HG02571 (cell line): ENCODE measurements at regions not wholly inside any gene's neighbourhood (a gene's known extent, or its start where the extent isn't known, plus 50 kb on each side); places are given as distances from the start of the nearest gene placed in this dataset.
"Not testable (repeated sequence)": the region's sequence is repeated elsewhere in the genome, so short reads cannot be mapped to it uniquely, and the experiment has no call there.

Experiments used
- ATAC-seq: cut with Tn5 transposase; IDR thresholded peaks from one replicate; pipeline ENCODE4 v1.9.1; 2021; ENCODE audit warnings: mild to moderate bottlenecking, moderate library complexity; ENCODE audit not compliant: unreplicated experiment

DNA sequence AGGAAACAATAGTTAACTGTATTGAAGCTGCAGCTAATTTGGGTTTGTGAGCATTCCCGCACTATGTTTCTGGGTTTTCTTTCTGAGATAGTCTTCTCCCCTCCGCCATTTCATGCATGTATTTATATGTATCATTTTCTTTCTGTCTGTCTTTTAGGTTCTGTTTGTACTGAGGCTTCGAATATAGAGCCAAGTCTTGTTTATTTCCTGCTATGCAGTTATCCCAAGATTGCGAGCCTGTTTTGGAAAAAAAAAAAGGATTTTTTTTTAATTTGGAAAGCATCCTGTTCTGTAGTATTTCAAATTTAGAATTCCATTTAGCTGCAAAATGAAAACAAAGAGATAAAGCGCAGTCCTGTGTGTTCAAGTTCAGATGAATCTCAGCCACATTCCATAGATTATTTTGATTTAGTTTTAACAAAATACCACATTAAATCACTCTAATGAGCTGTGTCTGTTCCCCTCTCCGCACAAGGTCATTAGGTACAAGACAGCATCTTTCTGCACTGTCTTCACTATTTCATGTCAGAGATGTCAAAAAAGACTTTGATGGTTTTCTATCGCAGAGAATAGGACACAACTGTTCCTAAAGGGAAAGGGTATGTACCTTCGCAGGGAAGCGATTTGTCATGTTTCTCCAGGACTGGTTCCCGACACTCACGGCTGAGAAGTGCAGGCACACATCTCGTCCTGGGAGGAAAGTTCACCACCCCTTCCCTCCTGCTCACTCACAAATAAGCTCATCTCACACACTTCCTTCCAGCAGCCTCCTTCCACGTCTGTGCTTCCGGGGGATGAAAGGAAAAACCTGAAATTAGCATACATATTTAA lies 443.4 kb downstream of the ZNF516 start:
- no peak for ATAC-seq

DNA sequence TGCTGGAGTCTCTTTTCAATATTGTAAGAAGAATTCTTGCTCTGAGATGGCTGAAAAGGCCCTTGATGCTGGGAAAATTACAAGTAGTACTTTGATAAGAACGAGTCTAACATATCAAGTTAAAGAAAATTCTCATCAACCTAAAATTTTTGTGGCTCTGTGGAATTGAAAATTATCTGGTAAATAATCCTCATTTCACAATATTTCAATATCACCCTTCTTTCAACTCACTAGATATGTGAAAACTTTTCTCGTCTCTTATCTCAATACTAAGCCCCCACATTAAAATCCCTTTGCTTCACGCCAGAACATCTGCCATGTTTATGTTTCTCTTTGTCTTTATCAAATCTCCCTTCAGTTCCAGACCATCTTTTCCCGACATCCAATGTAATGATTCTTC lies 448.8 kb downstream of the ZNF516 start:
- no peak for ATAC-seq

DNA sequence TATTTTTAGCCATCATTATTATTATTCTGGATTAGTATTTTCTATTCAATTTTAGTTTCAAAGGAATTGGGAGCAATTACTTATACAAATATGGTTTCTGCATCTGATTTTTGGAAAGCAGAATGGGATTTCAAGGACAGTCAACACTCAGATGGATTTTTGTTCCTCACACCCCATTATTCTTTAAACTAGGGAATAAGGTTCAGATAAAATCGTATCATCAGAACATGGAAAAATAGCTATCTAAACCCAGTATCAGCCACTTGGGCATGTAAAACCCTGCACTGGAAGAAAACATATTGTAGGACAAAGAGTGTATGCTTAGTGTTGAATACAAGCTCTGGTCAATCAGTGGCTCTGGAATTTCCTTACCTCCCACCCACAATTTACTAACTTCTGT lies 452.5 kb downstream of the ZNF516 start:
- no peak for ATAC-seq

DNA sequence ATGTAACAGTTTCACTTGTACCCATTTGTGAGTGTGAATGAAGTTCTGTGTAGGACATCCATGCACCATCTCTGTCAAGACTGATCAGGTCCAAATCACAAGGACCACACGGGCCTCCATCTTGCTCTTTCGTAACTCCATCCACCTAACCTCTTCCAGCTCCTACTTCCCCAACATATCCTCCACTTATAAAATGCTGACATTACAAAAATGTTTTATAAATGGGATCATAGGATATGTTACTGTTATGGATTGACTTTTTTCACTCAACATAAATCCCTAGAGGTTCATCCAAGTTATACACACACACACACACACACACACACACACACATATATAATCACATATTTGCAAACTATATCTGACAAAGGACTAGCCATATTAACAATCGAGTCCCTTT lies 476.8 kb downstream of the ZNF516 start:
- ATAC-seq: no peak

DNA sequence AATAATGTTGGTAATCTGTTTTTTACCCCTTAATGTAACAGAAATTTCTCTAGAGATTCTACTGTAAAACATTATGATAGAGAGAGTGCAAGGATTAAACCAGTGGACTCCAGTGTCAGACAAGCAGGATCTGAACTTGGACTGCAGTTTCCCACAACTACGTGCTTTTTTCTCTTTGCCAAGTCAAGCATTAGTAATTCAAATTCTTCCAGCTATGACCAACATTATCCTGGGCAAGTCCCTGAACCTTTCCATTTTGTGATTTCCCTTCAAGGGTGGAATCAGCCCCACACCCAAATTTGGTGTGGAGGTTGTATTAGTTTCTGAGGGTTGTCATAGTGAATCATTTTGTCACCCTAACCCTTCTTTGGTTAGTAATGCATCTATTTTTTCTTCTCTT lies 482.0 kb downstream of the ZNF516 start:
- no peak for ATAC-seq

DNA sequence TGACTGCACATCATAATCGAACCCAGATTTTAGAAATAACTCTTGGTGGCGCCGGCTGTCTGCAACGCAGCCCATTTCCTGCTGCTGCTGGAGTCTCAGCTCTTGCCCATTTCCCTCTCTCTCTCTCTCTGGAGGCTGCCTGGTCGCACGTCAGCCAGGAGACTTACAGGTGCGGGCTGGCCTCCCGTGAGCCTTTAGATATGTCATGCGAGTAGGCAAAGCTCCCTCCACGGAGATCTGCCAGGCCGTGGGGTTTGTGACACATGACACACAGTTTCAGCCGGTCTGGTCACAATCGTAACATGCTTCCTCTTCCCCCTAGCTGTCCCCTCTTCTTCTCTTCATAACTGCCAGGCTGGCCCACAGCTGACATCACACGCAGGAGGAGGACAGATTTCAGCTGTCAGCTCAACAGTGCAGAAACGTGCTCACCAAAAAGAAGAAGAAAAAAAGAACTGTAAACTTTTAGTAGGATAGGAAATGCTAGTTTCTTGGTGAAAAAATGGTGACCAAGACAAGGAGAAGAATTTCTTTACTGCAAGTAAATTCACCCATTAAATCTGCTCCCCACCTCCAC lies 489.3 kb downstream of the ZNF516 start:
- no peak for ATAC-seq

DNA sequence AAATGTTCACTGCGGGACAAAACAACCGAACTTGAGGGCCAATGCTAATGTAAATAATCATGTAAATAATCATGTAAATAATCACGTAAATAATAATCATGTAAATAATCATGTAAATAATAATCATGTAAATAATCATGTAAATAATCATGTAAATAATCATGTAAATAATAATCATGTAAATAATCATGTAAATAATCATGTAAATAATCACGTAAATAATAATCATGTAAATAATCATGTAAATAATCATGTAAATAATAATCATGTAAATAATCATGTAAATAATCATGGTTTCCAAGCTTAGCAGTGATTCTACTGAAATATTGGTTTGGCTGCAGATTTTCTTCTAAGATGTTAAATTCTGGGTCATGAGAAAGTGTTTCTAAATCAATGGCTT lies 507.1 kb downstream of the ZNF516 start:
- ATAC-seq: not testable (repeated sequence)

DNA sequence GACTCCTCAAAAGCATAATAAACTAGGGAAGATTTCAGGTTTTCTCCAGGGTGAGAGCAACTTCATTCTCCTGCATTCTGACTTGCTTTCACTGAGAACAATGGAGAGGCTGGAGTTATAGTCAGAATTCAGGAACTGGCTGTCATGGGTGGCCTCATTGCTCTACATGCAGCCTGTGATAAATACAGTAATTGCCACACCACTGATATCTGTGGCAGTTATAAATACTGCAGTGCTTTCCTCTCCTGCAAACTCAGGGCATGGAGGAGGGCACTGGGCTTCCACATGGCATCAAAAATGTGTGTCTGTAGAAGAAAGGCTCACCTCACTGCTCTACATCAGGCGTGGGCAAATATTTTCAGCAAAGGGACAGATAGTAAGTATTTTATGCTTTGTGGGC lies 510.2 kb downstream of the ZNF516 start:
- ATAC-seq: no peak

DNA sequence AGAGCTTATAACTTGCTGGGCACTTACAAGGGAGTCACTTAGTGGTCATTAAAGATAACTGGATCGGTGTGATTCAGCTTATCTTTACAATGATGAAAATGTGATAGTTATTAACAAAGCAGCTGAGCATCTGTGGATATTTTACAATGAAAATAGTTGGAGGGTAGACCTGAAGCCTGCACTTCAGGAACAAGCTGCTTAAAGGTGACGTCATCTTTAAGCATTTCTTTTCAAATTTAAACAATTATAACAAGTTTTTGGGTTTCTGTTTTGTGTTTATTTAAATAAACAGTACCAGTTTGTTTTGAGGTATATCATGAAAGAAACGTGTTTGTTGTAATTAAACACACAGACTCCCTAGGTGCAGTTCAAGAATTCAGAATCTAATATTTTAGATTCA lies 513.9 kb downstream of the ZNF516 start:
- ATAC-seq: no peak

DNA sequence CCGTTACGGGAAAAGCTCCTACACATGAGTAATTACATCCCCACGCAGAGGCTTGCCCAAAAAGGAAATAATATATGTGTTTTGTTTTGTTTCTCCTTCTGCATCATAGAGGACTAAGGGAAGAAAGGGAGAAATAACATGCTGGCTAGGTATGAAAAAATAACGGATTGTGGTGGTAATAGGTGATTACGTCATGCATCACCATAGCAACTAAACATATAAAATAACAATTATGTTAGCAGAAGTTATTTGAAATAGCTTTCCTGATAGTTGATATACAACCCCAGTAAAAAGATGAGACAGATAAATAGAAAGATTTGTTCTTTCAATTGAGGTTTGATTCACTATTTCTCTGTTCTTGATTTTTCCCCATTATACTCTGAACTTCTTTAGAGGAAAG lies 518.0 kb downstream of the ZNF516 start:
- no peak for ATAC-seq

DNA sequence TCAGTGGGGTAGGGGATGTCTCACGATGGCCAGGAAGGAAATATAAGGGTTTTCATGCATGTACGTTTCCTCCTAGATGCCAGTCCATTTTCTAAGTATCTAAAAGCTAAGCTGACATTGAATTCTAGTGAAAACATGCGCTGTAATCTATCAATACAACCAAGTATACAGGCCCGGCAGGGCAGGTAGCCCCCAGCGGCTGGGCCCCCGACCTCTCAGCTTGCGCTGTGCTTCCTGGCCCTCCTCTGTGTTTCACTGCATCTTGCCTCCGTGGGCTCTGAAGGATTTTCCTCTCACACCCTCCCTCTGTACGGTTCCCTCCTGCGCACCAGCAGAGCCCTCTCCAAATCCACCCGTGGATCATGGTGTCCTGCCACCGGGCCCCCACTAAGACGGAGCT lies 524.8 kb downstream of the ZNF516 start:
- ATAC-seq: no peak

DNA sequence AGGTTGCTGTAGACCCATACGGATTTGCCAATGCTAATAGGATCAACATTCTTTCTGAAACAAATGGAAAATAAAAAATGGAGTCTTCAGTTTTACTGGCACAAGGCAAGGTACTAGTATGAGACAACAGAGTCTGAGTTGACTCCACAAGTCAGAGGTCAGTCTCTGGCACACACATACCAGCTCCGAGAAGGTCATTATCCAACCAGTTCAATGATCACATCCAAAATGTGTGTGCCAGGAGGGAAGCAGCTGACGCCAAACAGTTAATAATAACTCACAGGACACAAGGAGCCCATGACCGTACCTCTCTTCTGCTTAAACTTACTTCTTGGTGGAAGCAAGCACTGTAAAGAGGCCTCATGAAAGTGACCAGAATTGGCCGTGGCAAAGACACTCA lies 528.6 kb downstream of the ZNF516 start:
- ATAC-seq: no peak

DNA sequence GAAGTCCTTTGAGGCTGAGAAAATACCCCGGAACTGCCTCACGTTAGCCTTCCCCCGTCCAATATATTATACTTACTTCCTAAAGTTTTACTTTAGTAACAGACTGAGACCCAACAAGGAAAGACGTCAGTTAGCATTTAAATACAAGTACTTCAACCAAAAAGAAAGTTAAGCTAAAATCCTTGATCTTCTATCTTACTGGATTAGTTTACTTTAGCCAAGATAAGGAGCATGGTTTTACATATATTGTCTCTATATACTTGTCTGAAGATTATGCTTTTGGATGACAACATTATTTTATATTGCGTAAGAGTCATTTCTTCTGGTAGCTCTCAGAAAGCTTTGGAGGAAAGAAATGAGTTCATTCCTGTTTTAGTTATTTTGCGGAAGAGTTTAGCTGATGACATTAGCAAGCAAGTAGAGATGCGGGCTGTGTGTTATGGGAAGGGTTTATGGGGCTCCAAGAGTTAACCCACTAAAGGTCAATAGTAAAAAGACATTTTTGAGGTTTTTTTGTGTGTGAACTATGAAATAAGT lies 532.9 kb downstream of the ZNF516 start:
- ATAC-seq: no peak

DNA sequence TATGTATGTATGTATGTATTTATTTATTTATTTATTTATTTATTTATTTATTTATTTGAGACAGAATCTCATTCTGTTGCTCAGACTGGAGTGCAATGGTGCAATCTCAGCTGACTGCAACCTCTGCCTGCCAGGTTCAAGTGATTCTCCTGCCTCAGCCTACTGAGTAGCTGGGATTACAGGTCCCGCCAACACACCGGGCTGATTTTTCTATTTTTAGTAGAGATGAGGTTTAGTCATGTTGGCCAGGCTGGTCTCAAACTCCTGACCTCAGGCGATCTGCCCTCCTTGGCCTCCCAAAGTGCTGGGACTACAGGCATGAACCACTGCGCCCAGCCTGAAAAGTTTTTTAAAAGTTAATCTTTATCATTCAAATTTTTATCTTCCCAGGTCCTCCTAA lies 532.9 kb upstream of the SMIM21 start:
- ATAC-seq: not testable (repeated sequence)

DNA sequence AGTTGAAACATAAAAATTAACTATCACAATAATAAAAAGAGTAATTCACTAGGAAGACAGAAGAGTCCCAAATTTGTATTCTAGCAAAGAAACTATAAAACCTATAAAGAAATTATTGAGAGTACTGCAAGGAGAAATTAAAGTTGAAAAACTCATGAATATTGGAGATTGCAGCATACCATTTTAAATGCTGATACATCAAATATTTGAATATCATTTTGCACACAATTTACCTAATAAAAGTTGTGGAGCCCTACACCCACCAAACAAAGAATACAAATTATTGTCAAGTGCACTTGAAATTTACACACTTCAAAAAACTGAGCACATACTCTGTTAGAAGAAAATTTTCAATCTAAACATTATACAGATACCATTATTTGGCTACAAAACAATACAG lies 531.6 kb upstream of the SMIM21 start:
- ATAC-seq: no peak

DNA sequence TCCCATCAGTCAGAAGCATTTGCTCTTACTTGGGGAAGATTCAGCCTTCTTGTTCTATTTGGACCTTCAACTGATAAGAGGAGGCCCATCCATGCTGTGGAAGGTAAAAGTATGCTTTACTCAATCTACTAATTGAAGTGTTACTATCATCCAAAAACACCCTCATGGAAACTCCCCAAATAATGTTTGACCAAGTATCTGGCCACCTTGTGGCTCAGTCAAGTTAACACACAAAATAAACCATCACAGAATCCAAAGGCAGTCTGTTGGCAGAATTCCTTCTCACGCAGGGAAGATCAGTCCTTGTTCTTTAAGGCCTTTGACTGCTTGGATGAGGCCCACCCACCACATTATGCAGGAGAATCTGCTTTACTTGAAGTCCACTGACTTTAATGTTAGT lies 531.2 kb upstream of the SMIM21 start:
- ATAC-seq: no peak

DNA sequence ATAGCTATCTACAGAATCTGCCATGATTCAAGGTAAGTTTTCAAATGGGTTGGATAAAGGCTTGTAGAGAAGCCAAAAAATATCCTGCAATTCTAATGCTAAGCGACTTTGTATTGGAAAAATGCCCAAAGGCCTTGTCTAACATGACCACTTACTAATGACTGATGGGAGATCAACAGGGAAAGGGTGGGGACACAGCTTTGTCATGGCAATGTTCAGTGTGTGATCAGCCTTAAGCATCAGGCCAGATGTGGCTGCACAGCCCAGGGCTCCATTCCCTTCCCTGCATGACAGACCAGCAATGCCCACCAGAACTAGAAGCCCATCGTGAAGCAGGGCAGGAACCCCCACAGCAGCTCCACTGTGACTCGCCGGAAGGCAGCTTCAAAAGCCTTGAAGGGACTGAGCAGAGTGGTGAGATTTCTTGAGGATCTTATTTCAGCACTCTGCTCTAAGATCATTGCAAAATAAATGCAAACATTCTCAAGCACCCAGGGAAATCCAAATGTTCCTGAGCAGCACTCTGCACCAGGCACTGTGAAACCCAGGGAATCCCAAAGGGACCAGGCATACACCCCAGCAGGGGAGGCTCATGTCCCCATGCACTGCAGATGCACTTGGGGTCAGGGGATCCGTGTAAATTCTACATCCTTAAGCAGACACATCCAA lies 517.9 kb upstream of the SMIM21 start:
- no peak for ATAC-seq

DNA sequence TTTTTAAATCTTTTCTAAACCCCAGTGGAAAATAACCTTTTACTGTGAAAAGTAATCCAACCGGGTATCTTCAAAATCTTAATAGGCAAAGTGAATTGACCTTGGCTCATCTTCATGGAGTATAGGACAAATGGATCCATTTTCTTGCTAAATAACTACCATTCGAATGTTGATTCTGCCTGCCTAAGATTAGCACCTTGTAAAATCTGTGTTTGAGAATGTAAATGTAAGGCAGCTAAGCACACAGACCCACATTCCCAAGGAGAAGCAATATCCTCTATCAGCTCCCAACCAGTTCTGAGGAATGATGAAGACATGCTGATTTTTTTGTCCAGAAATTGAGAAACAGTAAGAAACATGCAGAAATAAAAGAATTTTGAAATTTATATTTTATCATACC lies 509.8 kb upstream of the SMIM21 start:
- no peak for ATAC-seq

DNA sequence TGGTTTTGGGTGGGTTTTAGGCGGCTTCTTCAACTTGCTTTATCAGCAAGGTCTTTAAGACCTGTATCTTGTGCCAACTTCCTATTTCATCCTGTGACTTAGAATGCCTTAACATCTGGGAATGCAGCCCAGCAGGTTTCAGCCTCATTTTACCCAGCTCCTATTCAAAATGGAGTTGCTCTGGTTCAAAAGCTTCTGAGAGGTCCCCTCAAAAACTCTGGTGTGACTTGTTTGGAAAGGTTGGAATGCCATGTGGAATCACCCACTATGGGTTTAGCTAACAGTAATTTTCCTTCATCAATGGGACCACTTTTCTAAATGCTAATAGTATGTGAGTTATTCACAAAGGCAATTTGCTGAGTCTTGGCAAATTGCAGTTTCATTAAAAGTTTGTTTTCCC lies 509.4 kb upstream of the SMIM21 start:
- ATAC-seq: no peak

DNA sequence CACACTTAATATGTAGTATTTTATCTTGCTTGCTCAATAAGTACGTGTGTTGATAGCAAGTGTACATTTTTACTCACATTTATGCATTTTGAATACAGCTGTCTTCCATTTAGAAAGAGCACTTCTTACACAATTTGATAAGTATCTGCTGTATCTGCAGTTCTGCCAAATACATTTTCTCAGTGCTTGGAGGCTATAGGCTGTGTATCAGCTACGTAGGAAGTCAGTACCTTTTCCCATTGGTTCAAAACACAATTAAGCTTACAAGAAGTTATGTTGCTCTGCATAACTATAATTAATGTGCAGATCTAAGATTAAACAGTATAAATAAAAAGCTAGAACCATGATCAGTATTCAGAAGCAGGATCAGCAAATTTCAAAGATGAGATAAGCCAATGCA lies 503.6 kb upstream of the SMIM21 start:
- ATAC-seq: no peak

DNA sequence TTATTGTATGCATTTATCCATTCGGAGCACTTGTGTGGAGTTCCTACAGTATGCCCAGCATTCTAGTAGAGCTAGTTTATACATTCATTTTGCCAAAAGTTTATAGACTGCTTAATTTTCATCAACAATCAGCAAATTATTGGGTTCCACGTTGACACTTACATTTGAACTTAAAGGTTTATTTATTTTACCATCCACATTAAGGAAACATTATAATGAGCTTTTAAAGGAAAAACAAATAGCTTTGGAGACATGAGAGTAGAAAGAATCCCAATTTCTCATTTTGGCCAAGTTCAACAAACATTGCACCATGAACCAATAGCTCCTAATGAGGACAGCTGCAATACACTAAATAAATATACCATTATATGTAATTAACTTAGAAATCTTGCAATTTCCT lies 501.2 kb upstream of the SMIM21 start:
- ATAC-seq: no peak

DNA sequence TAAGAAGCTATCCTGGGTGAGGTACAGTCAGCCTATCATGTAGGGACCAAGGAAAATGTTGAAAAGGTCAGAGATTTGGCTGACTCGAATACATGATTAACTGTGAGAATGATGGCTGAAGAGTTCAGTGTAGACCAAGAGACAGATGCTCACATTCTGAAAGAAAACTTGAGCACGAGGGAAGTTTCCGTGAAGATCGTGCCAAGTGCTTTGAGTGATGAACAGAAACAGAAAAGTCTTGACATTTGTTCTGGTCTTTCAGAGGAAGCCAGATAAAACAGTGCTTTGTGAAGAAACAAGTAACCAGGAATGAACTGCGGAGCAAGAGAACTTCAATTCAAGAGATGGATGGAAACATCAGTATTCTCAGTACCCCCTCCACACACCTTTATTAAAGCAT lies 500.3 kb upstream of the SMIM21 start:
- ATAC-seq: no peak
